ENCODE measurements at regions not wholly inside any gene's neighbourhood (a gene's known extent, or its start where the extent isn't known, plus 50 kb on each side); places are given as distances from the start of the nearest gene placed in this dataset.

- intact Hi-C loops (cut with DNase I; ENCODE audit: low total_unique reads) = no loop called here
- TF ChIP-seq POLR2A (IDR thresholded peaks at IDR 0.05) = no peak
- TF ChIP-seq, protein P1, sequence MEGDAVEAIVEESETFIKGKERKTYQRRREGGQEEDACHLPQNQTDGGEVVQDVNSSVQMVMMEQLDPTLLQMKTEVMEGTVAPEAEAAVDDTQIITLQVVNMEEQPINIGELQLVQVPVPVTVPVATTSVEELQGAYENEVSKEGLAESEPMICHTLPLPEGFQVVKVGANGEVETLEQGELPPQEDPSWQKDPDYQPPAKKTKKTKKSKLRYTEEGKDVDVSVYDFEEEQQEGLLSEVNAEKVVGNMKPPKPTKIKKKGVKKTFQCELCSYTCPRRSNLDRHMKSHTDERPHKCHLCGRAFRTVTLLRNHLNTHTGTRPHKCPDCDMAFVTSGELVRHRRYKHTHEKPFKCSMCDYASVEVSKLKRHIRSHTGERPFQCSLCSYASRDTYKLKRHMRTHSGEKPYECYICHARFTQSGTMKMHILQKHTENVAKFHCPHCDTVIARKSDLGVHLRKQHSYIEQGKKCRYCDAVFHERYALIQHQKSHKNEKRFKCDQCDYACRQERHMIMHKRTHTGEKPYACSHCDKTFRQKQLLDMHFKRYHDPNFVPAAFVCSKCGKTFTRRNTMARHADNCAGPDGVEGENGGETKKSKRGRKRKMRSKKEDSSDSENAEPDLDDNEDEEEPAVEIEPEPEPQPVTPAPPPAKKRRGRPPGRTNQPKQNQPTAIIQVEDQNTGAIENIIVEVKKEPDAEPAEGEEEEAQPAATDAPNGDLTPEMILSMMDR (IDR thresholded peaks at IDR 0.05) = no peak
- no peak for TF ChIP-seq POLR2AphosphoS5 (IDR thresholded peaks at IDR 0.05)
- no peak for TF ChIP-seq EP300 (IDR thresholded peaks at IDR 0.05; ENCODE audit: low read depth)
- no peaks in the 10 kb centered on the region for H3K4me1 ChIP-seq
- WGBS, 2 donors (ENCODE audit: low coverage in 1 of 2) = 72% methylated on average over 9 of the region's 10 CpGs; no CpG with 5 or more reads in 1 of the 2 donors
- no peaks in the 10 kb centered on the region for H3K27me3 ChIP-seq
- no peaks in the 10 kb centered on the region for H3K36me3 ChIP-seq
- no peaks in the 10 kb centered on the region for H3K9me3 ChIP-seq
- no peak overlapping the region for H3K4me3 ChIP-seq
- H3K27ac ChIP-seq = no peak overlapping the region
- no peak for DNase-seq
- in situ Hi-C loops (cut with MboI; ENCODE audit: low pct_ligation_motif_present in 1 of 4, low pct_unique_long_range_greater_than_20kb in 1 of 4, low sequenced_read_pairs in 3 of 4) = loop anchor here in 1 of 4 donors (25.0 kb wide), 1 partner anchor 89 kb away; no protein-coding TSS in a partner anchor
Observed at GRCh38 chrX:25976683-25977310, 161.3 kb upstream of the MAGEB18 start.

DNA sequence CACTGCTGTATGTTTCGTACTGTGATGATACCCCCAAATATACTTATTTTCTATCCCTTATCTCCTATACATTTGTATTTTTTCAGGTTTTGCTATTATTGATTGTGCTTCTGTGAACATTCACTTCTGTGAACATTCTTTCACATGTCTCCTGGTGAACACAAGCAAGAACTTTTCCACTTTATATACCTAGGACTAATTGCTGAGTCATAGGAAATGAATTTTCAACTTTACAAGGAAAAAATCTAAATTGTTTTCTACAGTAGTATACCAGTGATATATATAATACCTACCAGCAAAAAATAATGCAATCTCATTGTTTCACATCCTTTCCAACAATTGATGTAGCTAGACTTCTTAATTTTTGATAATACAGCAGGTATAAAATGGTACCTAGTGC lies 139.5 kb upstream of the MAGEB18 start:
- Histone ChIP-seq H3K4me3 (no peak overlapping the region), H3K27ac (no peak overlapping the region), H3K36me3 (no peaks in the 10 kb centered on the region), H3K9me3 (no peaks in the 10 kb centered on the region), H3K27me3 (no peaks in the 10 kb centered on the region), H3K4me1 (no peaks in the 10 kb centered on the region)
- in situ Hi-C loops (cut with MboI; ENCODE audit: low pct_ligation_motif_present in 1 of 4, low pct_unique_long_range_greater_than_20kb in 1 of 4, low sequenced_read_pairs in 3 of 4) = loop anchor here in 1 of 4 donors (25.0 kb wide), 1 partner anchor 111 kb away; no protein-coding TSS in a partner anchor
- no peak for DNase-seq
- intact Hi-C loops (cut with DNase I; ENCODE audit: low total_unique reads) = no loop called here
- 49 to 80% methylated on average over 1 of the region's 1 CpG for WGBS, 2 donors (ENCODE audit: low coverage in 1 of 2)
- TF ChIP-seq EP300 (IDR thresholded peaks at IDR 0.05; ENCODE audit: low read depth) (no peak), POLR2AphosphoS5 (IDR thresholded peaks at IDR 0.05) (no peak), POLR2A (IDR thresholded peaks at IDR 0.05) (no peak)
- TF ChIP-seq, protein P1 (IDR thresholded peaks at IDR 0.05) = no peak

DNA sequence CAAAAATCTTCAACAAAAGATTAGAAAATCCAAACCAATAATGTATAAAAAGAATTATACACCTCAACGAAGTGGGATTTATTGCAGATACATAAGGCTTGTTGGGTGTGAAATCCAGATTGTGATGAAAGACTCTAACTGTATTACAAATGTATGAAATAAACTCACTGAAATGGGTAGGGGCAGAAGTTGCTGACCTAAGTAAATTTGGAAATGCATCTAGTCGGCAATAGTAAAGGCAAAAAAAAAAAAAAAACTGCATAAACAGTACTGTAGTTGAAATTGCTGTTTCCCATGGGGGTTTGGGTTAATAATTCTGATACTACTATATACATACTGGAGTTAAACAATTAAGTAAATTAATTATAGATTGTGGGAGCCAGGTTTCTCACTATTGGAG lies 130.7 kb upstream of the MAGEB18 start:
- intact Hi-C loops (cut with DNase I; ENCODE audit: low total_unique reads) = no loop called here

DNA sequence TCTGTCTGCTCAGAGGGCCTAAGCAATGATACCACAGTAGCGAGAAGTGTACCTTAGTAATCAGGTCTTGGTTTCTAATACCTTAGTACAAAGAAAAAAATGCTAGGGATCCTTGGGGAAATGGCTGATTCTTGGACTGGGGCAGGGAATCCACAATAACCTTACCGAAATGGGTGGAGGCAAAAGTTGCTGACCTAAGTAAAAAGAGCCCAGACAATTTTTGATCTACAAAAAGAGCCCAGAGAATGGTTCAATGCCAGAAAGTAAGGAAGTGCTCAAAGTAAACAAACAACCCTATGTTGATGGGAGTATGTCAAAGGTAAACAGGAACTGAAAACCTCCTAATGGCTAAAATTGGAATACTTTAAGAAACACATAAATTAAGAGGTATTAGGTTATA lies 130.1 kb upstream of the MAGEB18 start:
- no peak for DNase-seq
- Histone ChIP-seq H3K27me3 (no peaks in the 10 kb centered on the region), H3K36me3 (no peaks in the 10 kb centered on the region), H3K4me3 (no peak overlapping the region), H3K27ac (no peak overlapping the region), H3K4me1 (no peaks in the 10 kb centered on the region), H3K9me3 (no peaks in the 10 kb centered on the region)
- WGBS, 2 donors (ENCODE audit: low coverage in 1 of 2) = 72% methylated on average over 2 of the region's 2 CpGs; no CpG with 5 or more reads in 1 of the 2 donors
- intact Hi-C loops (cut with DNase I; ENCODE audit: low total_unique reads) (no loop called here), in situ Hi-C loops (cut with MboI; ENCODE audit: low pct_ligation_motif_present in 1 of 4, low pct_unique_long_range_greater_than_20kb in 1 of 4, low sequenced_read_pairs in 3 of 4) (no loop called here)
- TF ChIP-seq POLR2AphosphoS5 (IDR thresholded peaks at IDR 0.05) (no peak), POLR2A (IDR thresholded peaks at IDR 0.05) (no peak), EP300 (IDR thresholded peaks at IDR 0.05; ENCODE audit: low read depth) (no peak)
- TF ChIP-seq, protein P1 (IDR thresholded peaks at IDR 0.05) = no peak

More for the DNA sequence above, 130.7 kb upstream of the MAGEB18 start:
- in situ Hi-C loops (cut with MboI; ENCODE audit: low pct_ligation_motif_present in 1 of 4, low pct_unique_long_range_greater_than_20kb in 1 of 4, low sequenced_read_pairs in 3 of 4) = no loop called here
- no peaks in the 10 kb centered on the region for H3K36me3 ChIP-seq
- no peaks in the 10 kb centered on the region for H3K27me3 ChIP-seq
- no peaks in the 10 kb centered on the region for H3K9me3 ChIP-seq
- H3K27ac ChIP-seq = no peak overlapping the region
- DNase-seq = no peak
- TF ChIP-seq EP300 (IDR thresholded peaks at IDR 0.05; ENCODE audit: low read depth) = no peak
- no peak for TF ChIP-seq POLR2A (IDR thresholded peaks at IDR 0.05)
- no peak for TF ChIP-seq POLR2AphosphoS5 (IDR thresholded peaks at IDR 0.05)
- TF ChIP-seq, protein P1 (IDR thresholded peaks at IDR 0.05) = no peak
- WGBS, 2 donors (ENCODE audit: low coverage in 1 of 2) = 60 to 75% methylated on average over 2 of the region's 2 CpGs
- H3K4me3 ChIP-seq = no peak overlapping the region
- no peaks in the 10 kb centered on the region for H3K4me1 ChIP-seq
